SJCRH30 (cell line): ENCODE measurements at regions not wholly inside any gene's neighbourhood (a gene's known extent, or its start where the extent isn't known, plus 50 kb on each side); places are given as distances from the start of the nearest gene placed in this dataset.
A peak's percentile ranks its signal among the peaks of the same experiment; 100 is the strongest.

ENCODE experiments used
- DNase-seq, 2 experiments: peaks; one replicate each; pipeline ENCODE4 v3.0.0-alpha.2; 2015 to 2020
- H3K27ac ChIP-seq: fragments of 250-450 bp; sonication (Bioruptor Pico); 2 replicates; pipeline ENCODE4 v1.5.1; 2020; ENCODE audit warnings: mild to moderate bottlenecking, moderate library complexity
- H3K27me3 ChIP-seq: fragments of 250-450 bp; sonication (Bioruptor Pico); 2 replicates; pipeline ENCODE4 v1.5.1; 2020; ENCODE audit warnings: mild to moderate bottlenecking, moderate library complexity
- H3K36me3 ChIP-seq: fragments of 250-450 bp; sonication (Bioruptor Pico); 2 replicates; pipeline ENCODE4 v1.5.1; 2020; ENCODE audit warnings: mild to moderate bottlenecking, moderate library complexity
- H3K4me1 ChIP-seq: fragments of 250-450 bp; sonication (Bioruptor Pico); 2 replicates; pipeline ENCODE4 v1.5.1; 2020; ENCODE audit warnings: mild to moderate bottlenecking, moderate library complexity
- H3K4me3 ChIP-seq: fragments of 250-450 bp; sonication (Bioruptor Pico); 2 replicates; pipeline ENCODE4 v1.5.1; 2020; ENCODE audit warnings: mild to moderate bottlenecking, moderate library complexity
- H3K9me3 ChIP-seq: fragments of 250-450 bp; sonication (Bioruptor Pico); replicated peaks from 2 replicates; pipeline ENCODE4 v1.5.1; 2020; ENCODE audit warnings: mild to moderate bottlenecking, moderate library complexity

- Histone ChIP-seq H3K4me3 (no peak overlapping the region), H3K27ac (no peak overlapping the region)
- no peak for DNase-seq
Observed at GRCh38 chr6:170232186-170233002, 58.5 kb downstream of the DLL1 start.

GRCh38 chr6:170231293-170232185 lies 59.3 kb downstream of the DLL1 start:
- Histone ChIP-seq H3K9me3 (no peaks in the 10 kb centered on the region), H3K27ac (no peak overlapping the region), H3K4me1 (peaks cover 5% of the 10 kb centered on the region; the same call in 1 of the 2 replicates), H3K27me3 (peaks cover 2% of the 10 kb centered on the region; the same call in 1 of the 2 replicates), H3K4me3 (no peak overlapping the region), H3K36me3 (no peaks in the 10 kb centered on the region)
- peak; percentile 32 to 41 for DNase-seq

More at GRCh38 chr6:170232186-170233002, 58.5 kb downstream of the DLL1 start:
- H3K4me1 ChIP-seq, result peaks cover 5% of the 10 kb centered on the region; the same call in 1 of the 2 replicates
- no peaks in the 10 kb centered on the region for H3K36me3 ChIP-seq
- no peaks in the 10 kb centered on the region for H3K9me3 ChIP-seq
- no peaks in the 10 kb centered on the region; the same call in 1 of the 2 replicates for H3K27me3 ChIP-seq

DNA sequence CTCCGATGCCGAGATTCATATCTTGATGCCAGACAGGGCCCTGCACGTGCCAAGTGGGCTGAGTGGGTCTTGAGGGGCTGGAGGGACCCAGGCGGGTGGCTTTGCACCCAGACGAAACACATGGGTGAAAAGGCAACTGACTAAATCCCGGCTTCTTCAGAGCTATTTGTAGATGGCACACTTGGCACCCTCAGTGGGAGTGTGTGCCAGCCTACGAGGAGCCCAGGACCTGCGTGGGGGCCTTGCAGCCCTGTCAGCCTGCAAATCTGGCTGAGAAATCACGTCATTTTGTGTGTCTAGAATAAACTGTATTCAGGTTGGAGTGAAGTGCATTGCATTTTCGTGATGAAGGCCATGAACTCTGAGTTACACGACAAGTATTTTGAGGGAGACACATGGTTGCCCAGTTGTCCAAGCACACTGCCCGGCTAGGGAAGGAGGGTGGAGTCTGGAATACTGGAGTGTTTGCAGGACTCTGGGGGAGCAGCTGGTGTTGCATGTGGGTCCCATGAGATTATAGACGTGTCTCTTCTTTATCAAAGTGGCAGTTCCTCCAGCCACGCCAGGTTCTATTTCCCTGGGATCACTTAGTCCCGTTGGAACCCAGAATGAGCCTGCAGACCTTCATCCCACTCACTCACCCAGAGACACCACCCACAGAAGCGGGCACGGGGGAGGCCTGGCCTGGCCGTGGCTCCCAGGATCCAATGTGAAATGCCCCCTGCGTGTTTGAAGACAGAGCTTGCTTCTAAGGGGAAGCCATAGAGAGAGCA lies 60.2 kb downstream of the DLL1 start:
- no peaks in the 10 kb centered on the region for H3K36me3 ChIP-seq
- H3K27me3 ChIP-seq, result peaks cover 4% of the 10 kb centered on the region; the same call in 1 of the 2 replicates
- peaks cover 5% of the 10 kb centered on the region; the same call in 1 of the 2 replicates for H3K4me1 ChIP-seq
- no peaks in the 10 kb centered on the region for H3K9me3 ChIP-seq
- no peak for DNase-seq
- H3K27ac ChIP-seq, result no peak overlapping the region
- no peak overlapping the region for H3K4me3 ChIP-seq

GRCh38 chr6:170229851-170230519 lies 60.9 kb downstream of the DLL1 start:
- H3K4me1 ChIP-seq, result peaks cover 5% of the 10 kb centered on the region; the same call in 1 of the 2 replicates
- no peaks in the 10 kb centered on the region for H3K36me3 ChIP-seq
- no peak overlapping the region for H3K4me3 ChIP-seq
- DNase-seq, result no peak
- H3K27me3 ChIP-seq, result peaks cover 4% of the 10 kb centered on the region; the same call in 1 of the 2 replicates
- H3K9me3 ChIP-seq, result no peaks in the 10 kb centered on the region
- no peak overlapping the region for H3K27ac ChIP-seq

DNA sequence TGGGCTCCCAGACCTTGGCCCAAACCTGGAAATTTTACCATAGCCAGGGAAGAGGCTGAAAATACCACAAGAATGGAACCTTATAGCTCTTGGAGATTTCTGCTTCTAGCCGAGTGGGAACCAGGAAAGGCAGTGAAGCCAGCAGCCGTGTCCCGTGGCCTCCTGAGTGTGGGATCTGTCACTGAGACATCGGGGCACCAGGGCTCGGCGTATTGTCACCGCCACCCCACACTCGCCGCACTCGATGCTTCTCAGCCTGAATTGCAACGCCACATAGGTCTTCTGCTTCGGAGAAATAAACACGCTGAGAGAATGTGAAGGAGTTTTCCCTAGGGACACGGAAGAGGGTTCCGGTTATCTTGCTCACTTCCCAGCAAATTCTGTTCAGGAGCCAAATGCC lies 61.5 kb downstream of the DLL1 start:
- Histone ChIP-seq H3K27me3 (0 out of 2 replicates have a peak, but pooled peaks cover 4% of the 10 kb centered on the region), H3K4me3 (no peak overlapping the region), H3K27ac (no peak overlapping the region), H3K4me1 (peaks cover 5% of the 10 kb centered on the region; the same call in 1 of the 2 replicates), H3K36me3 (no peaks in the 10 kb centered on the region), H3K9me3 (no peaks in the 10 kb centered on the region)
- DNase-seq, result no peak

DNA sequence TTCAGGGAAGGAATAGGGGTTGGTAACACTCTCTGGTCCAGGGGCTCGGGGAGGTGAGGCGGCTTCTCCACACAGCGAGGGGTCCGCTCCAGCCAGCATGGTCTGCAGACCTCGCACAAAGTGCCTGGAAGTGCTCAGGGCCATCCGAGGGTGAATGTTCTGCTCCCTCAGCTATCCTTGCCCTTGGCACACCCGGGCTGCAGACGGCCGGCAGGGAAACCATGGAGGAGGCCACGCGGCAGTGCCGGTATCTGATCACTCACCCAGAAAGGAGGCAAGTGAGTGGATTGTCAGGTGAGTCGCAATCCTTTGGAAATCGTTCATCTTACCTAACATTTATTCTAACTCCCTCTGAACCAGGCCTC lies 62.0 kb downstream of the DLL1 start:
- Histone ChIP-seq H3K27me3 (0 out of 2 replicates have a peak, but pooled peaks cover 4% of the 10 kb centered on the region), H3K9me3 (no peaks in the 10 kb centered on the region), H3K4me3 (no peak overlapping the region), H3K4me1 (peaks cover 5% of the 10 kb centered on the region; the same call in 1 of the 2 replicates), H3K36me3 (no peaks in the 10 kb centered on the region), H3K27ac (no peak overlapping the region)
- DNase-seq, result no peak

DNA sequence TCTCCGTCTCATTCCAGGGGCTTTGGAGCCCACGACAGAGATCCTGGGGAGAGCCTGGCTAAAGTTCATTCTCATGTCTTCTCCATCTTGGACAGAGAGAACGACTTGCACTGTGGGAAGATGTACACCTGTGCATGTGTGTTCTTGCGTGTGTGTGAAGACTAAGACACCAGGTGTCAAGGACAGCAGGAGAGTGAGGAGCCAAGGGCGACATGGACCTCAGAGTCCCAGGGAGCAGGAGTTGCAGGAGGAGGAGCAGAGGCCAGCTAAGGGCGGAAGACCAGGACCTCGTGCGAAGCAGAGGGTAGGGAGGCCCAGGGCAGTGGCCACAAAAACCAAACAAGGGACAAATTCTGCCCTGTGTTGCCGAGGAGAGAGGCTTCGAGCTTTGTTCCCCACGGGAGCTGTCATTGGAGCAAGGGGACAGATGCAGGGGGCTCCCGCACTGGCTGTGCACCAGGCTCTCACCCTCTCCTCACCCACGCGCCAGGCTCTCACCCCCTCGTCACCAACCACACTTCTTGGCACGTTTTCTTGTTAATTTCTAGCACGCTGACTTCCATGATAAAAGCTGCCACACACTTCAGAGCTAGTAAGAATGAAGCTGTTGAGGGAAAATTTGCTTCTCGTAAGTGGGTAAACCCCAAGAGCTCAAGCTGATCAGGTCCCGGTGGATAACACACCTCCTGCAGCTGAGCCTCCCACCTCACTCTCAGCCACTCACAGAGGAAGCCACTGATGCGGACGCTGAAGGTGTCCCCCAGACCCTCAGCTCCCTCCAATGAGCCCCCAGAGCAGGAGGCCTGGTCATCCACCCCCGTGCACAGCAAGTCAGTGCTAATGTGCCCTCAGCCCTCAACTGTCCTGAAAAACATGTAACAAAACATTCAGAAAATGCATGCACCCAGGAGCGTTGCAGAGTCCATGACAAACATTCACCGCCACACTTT lies 62.6 kb downstream of the DLL1 start:
- H3K36me3 ChIP-seq, result no peaks in the 10 kb centered on the region
- no peaks in the 10 kb centered on the region for H3K9me3 ChIP-seq
- no peak overlapping the region for H3K4me3 ChIP-seq
- peaks cover 5% of the 10 kb centered on the region; the same call in 1 of the 2 replicates for H3K4me1 ChIP-seq
- H3K27me3 ChIP-seq, result 0 out of 2 replicates have a peak, but pooled peaks cover 4% of the 10 kb centered on the region
- DNase-seq, result no peak
- no peak overlapping the region for H3K27ac ChIP-seq

GRCh38 chr6:170227521-170227983 lies 63.3 kb downstream of the DLL1 start:
- H3K36me3 ChIP-seq, result no peaks in the 10 kb centered on the region
- DNase-seq, result no peak
- no peak overlapping the region for H3K4me3 ChIP-seq
- H3K27ac ChIP-seq, result no peak overlapping the region
- H3K9me3 ChIP-seq, result no peaks in the 10 kb centered on the region
- peaks cover 5% of the 10 kb centered on the region; the same call in 1 of the 2 replicates for H3K4me1 ChIP-seq
- H3K27me3 ChIP-seq, result 0 out of 2 replicates have a peak, but pooled peaks cover 4% of the 10 kb centered on the region

DNA sequence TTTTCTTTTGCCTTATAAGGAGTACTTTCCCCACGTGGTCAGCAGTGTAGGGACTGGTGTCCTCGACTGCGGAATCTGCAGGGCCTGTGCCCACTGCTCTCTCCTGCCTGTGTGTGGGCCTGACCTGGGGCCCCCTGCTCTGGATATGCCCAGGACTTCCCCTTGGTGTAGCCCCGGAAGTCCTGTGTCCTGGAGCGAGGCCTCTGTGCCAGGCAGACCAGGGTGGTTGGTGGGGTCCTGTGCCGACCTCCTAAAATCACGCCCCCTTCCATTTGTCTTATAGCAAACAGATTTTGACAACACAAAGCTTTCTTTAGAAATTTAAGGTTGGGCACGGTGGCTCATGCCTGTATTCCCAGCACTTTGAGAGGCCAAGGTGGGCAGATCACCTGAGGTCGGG lies 64.2 kb downstream of the DLL1 start:
- H3K9me3 ChIP-seq, result no peaks in the 10 kb centered on the region
- DNase-seq, result no peak
- 0 out of 2 replicates have a peak, but pooled peaks cover 4% of the 10 kb centered on the region for H3K27me3 ChIP-seq
- no peak overlapping the region for H3K27ac ChIP-seq
- H3K4me1 ChIP-seq, result peaks cover 1% of the 10 kb centered on the region; the same call in 1 of the 2 replicates
- H3K4me3 ChIP-seq, result no peak overlapping the region
- H3K36me3 ChIP-seq, result no peaks in the 10 kb centered on the region

DNA sequence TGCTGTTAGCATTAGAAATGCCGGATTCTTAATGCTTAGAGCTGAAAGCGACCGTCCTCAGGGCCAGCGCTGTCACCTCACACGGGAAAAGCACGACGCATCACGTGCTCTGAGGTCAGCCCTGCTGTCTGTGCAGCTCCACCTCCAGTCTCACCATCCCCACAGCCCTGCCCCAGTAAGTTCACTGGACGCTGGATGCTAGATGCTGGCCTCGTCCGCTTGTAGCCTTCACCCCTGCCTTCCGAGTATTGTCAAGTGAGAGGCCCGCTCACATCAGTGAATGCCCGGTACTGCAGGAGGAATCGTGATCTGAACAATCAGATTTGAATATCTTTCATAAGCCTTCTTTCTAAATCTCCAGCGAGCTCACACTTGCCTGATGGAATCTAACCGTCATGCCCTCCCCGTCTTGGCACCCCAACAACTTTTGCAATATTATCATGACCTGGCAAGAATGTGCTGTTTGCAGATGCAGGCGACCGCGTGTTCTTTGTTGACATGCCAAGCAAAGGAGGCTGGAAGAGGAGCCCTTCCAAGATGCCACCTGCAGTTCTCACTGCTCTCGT lies 64.9 kb downstream of the DLL1 start:
- Histone ChIP-seq H3K36me3 (no peaks in the 10 kb centered on the region), H3K27ac (no peak overlapping the region), H3K9me3 (no peaks in the 10 kb centered on the region), H3K27me3 (0 out of 2 replicates have a peak, but pooled peaks cover 4% of the 10 kb centered on the region), H3K4me1 (no peaks in the 10 kb centered on the region), H3K4me3 (no peak overlapping the region)
- no peak for DNase-seq

DNA sequence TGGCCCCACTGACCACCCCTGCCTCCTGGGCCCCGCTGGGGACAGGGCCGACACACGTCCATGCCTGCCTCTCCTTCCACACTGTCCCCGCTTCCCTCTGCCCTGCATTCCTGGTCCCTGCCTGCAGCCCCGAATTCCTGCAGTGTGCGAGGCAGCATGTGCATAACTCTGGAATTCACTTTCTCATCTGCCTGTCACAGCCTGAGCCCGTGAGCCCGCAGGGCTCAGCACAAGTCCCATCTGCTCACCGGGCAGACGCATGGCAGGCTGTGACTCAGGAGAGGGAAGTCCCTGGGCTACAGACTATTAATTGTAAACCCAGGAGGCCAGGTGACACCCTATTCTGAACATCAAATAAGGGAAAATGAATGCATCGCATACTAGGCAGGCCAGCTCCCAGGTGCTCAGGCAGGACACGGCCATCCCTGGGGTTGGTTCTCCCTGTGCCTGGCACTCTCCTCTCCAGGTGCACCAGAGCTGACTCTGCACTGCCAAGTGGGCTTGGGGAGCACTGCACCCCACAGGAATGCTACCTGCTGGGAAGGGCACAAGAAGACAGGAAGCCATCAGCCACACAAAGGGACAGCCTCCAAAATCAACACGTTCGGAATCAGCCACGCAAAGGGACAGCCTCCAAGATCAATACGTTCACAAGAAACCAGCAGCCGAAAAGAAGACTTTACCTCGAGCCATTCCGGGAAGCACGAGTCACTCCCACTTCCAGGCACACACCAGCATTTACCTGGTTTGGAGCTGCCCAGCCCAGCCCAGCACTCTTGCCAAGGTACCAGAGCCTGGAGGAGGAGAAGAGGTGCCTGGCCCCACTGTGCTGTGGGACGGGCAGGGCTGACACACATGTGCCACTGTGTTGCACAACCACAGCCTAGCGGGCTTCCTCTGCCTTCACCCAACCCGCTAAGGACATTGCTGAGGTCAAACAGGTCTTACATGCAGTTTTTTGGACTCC lies 65.9 kb downstream of the DLL1 start:
- H3K4me1 ChIP-seq, result no peaks in the 10 kb centered on the region
- H3K9me3 ChIP-seq, result no peaks in the 10 kb centered on the region
- H3K27ac ChIP-seq, result no peak overlapping the region
- no peak overlapping the region for H3K4me3 ChIP-seq
- 0 out of 2 replicates have a peak, but pooled peaks cover 4% of the 10 kb centered on the region for H3K27me3 ChIP-seq
- no peaks in the 10 kb centered on the region for H3K36me3 ChIP-seq
- DNase-seq, result peak; percentile 26 to 35
